ENCODE measurements at regions not wholly inside any gene's neighbourhood (a gene's known extent, or its start where the extent isn't known, plus 50 kb on each side); places are given as distances from the start of the nearest gene placed in this dataset.

DNA sequence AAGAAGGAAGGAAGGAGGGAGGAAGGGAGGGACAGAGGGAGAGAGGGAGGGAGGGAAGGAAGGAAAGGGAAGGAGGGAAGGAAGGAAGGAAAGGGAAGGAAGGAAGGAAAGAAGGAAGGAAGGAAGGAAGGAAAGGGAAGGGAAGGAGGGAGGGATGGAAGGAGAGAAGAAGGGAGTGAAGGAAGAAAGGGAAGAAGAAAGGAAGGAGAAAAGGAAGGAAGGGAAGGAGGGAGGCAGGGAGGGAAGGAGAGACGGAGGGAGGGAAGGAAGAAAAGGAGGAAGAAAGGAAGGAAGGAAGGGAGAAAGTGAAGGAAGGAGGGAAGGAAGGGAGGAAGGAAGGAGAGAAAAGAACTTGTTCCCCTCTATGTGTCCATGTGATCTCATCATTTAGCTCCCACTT, 465.0 kb downstream of the KCTD8 start:
- Mint-ChIP-seq H3K4me3 (ENCODE audit: unreplicated experiment) (no peak overlapping the region), H3K27ac (ENCODE audit: unreplicated experiment) (no peak overlapping the region), H3K4me1 (ENCODE audit: low read depth, unreplicated experiment) (no peaks in the 10 kb centered on the region), H3K27me3 (ENCODE audit: unreplicated experiment) (no peaks in the 10 kb centered on the region), H3K36me3 (ENCODE audit: unreplicated experiment) (no peaks in the 10 kb centered on the region), H3K9me3 (ENCODE audit: unreplicated experiment) (no peaks in the 10 kb centered on the region)
- TF ChIP-seq, protein P1, sequence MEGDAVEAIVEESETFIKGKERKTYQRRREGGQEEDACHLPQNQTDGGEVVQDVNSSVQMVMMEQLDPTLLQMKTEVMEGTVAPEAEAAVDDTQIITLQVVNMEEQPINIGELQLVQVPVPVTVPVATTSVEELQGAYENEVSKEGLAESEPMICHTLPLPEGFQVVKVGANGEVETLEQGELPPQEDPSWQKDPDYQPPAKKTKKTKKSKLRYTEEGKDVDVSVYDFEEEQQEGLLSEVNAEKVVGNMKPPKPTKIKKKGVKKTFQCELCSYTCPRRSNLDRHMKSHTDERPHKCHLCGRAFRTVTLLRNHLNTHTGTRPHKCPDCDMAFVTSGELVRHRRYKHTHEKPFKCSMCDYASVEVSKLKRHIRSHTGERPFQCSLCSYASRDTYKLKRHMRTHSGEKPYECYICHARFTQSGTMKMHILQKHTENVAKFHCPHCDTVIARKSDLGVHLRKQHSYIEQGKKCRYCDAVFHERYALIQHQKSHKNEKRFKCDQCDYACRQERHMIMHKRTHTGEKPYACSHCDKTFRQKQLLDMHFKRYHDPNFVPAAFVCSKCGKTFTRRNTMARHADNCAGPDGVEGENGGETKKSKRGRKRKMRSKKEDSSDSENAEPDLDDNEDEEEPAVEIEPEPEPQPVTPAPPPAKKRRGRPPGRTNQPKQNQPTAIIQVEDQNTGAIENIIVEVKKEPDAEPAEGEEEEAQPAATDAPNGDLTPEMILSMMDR (IDR thresholded peaks at IDR 0.05; ENCODE audit: partially characterized antibody, unreplicated experiment) = no peak
- DNase-seq = no peak

DNA sequence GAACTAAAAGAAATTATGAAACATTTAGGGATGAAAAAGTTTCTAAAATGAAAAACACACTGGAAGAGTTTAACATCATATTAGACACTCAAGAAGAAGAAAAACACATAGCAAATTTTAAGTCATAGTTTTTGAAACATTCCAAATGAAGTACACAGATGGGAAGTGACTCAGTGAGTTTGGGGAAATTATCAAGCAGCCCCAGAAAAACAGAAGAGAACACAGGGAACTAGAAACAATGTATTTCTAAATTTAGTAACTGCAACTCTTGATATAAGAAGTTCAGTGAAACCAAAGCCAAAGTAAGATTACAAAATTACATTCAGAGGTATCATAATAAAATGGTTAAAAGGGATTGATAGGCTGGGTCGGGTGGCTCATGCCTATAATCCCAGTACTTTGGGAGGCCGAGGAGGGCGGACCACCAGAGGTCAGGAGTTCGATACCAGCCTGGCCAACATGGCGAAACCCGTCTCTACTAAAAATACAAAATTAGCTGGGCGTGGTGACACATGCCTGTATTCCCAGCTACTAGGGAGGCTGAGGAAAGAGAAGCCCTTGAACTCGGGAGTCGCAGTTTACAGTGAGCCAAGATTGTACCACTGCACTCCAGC, 461.2 kb downstream of the KCTD8 start:
- no peaks in the 10 kb centered on the region for H3K4me1 Mint-ChIP-seq (ENCODE audit: low read depth, unreplicated experiment)
- no peak for DNase-seq
- no peaks in the 10 kb centered on the region for H3K27me3 Mint-ChIP-seq (ENCODE audit: unreplicated experiment)
- H3K4me3 Mint-ChIP-seq (ENCODE audit: unreplicated experiment) = no peak overlapping the region
- H3K27ac Mint-ChIP-seq (ENCODE audit: unreplicated experiment) = no peak overlapping the region
- H3K9me3 Mint-ChIP-seq (ENCODE audit: unreplicated experiment) = no peaks in the 10 kb centered on the region
- no peaks in the 10 kb centered on the region for H3K36me3 Mint-ChIP-seq (ENCODE audit: unreplicated experiment)
- TF ChIP-seq, protein P1 (IDR thresholded peaks at IDR 0.05; ENCODE audit: partially characterized antibody, unreplicated experiment) = no peak

DNA sequence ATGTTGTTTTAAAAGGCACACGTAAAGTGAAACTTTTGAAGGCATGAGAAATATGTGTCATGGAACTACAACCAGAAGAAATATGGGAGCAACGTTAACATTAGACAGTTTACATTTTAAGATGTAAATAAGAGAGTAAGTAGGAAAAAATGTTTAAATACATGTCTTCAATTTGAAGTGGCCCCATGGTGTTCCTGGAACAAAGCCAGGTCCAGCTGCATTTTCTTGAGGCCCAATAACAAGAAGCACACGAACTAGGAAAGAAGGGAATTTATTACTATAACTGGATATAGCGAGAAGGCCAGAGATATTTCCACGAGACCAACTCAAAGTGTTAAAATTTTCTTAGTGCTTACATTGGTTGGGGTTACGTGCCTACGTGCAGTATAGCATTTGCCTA, 458.1 kb downstream of the KCTD8 start:
- no peak overlapping the region for H3K4me3 Mint-ChIP-seq (ENCODE audit: unreplicated experiment)
- no peaks in the 10 kb centered on the region for H3K36me3 Mint-ChIP-seq (ENCODE audit: unreplicated experiment)
- no peak for DNase-seq
- H3K27ac Mint-ChIP-seq (ENCODE audit: unreplicated experiment) = no peak overlapping the region
- H3K4me1 Mint-ChIP-seq (ENCODE audit: low read depth, unreplicated experiment) = no peaks in the 10 kb centered on the region
- TF ChIP-seq, protein P1 (IDR thresholded peaks at IDR 0.05; ENCODE audit: partially characterized antibody, unreplicated experiment) = no peak
- no peaks in the 10 kb centered on the region for H3K9me3 Mint-ChIP-seq (ENCODE audit: unreplicated experiment)
- no peaks in the 10 kb centered on the region for H3K27me3 Mint-ChIP-seq (ENCODE audit: unreplicated experiment)

DNA sequence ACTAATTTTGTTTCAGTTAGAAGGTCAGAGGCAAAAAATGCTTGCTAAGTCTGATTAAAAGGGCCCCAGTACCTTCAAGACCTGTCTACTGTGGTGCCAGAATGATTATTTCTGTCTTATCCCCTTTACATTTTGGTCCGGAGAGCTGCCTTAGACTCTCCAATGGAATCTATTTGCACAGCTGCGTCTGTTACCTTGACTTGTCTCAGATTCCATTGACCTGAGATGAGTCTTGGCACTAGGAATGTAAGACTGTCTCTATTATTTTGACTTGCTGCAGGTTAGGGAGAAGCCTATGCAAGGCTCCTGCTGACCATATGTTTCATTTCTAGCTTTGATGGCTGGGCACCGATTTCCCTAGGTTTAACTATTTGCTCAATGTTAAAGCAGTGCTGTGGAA, 457.6 kb downstream of the KCTD8 start:
- H3K4me3 Mint-ChIP-seq (ENCODE audit: unreplicated experiment) = no peak overlapping the region
- H3K36me3 Mint-ChIP-seq (ENCODE audit: unreplicated experiment) = no peaks in the 10 kb centered on the region
- no peaks in the 10 kb centered on the region for H3K27me3 Mint-ChIP-seq (ENCODE audit: unreplicated experiment)
- no peak for DNase-seq
- H3K4me1 Mint-ChIP-seq (ENCODE audit: low read depth, unreplicated experiment) = no peaks in the 10 kb centered on the region
- no peaks in the 10 kb centered on the region for H3K9me3 Mint-ChIP-seq (ENCODE audit: unreplicated experiment)
- TF ChIP-seq, protein P1 (IDR thresholded peaks at IDR 0.05; ENCODE audit: partially characterized antibody, unreplicated experiment) = no peak
- H3K27ac Mint-ChIP-seq (ENCODE audit: unreplicated experiment) = no peak overlapping the region

DNA sequence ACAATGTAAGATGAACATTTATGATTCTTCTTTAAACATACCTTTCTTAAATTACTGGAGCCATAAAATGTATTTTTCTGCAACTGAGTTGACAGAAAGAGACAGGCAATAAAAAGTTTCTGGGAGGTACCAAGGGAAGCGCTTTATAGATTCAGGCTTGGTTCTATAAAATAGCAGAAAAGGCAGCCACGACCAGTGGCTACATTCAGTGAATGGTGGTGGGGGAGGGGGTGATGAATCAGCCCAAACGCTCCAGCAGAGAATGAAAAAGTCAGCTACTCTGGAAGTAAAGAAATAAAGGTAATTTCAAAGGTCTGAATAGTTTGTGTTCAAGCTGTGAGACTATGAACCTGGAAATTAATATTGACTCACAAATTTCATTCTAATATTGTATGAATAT, 456.1 kb downstream of the KCTD8 start:
- no peak for DNase-seq
- H3K4me1 Mint-ChIP-seq (ENCODE audit: low read depth, unreplicated experiment) = no peaks in the 10 kb centered on the region

More for the DNA sequence above, 456.1 kb downstream of the KCTD8 start:
- no peaks in the 10 kb centered on the region for H3K27me3 Mint-ChIP-seq (ENCODE audit: unreplicated experiment)
- H3K36me3 Mint-ChIP-seq (ENCODE audit: unreplicated experiment) = no peaks in the 10 kb centered on the region
- TF ChIP-seq, protein P1 (IDR thresholded peaks at IDR 0.05; ENCODE audit: partially characterized antibody, unreplicated experiment) = no peak
- H3K9me3 Mint-ChIP-seq (ENCODE audit: unreplicated experiment) = no peaks in the 10 kb centered on the region
- no peak overlapping the region for H3K27ac Mint-ChIP-seq (ENCODE audit: unreplicated experiment)
- H3K4me3 Mint-ChIP-seq (ENCODE audit: unreplicated experiment) = no peak overlapping the region
